ENCODE measurements at regions not wholly inside any gene's neighbourhood (a gene's known extent, or its start where the extent isn't known, plus 50 kb on each side); places are given as distances from the start of the nearest gene placed in this dataset.
A peak's percentile ranks its signal among the peaks of the same experiment; 100 is the strongest.

- DNase-seq: no peak
These were observed 167.8 kb downstream of the DLEU7 start for GRCh38 chr13:50675651-50676050.

- peak in 1 of 51 donors; percentile 2 for DNase-seq
These were observed 166.9 kb downstream of the DLEU7 start for GRCh38 chr13:50676602-50677001.

- DNase-seq: peak in 1 of 51 donors; percentile 42
These were observed 166.2 kb downstream of the DLEU7 start for GRCh38 chr13:50677258-50677657.

DNA sequence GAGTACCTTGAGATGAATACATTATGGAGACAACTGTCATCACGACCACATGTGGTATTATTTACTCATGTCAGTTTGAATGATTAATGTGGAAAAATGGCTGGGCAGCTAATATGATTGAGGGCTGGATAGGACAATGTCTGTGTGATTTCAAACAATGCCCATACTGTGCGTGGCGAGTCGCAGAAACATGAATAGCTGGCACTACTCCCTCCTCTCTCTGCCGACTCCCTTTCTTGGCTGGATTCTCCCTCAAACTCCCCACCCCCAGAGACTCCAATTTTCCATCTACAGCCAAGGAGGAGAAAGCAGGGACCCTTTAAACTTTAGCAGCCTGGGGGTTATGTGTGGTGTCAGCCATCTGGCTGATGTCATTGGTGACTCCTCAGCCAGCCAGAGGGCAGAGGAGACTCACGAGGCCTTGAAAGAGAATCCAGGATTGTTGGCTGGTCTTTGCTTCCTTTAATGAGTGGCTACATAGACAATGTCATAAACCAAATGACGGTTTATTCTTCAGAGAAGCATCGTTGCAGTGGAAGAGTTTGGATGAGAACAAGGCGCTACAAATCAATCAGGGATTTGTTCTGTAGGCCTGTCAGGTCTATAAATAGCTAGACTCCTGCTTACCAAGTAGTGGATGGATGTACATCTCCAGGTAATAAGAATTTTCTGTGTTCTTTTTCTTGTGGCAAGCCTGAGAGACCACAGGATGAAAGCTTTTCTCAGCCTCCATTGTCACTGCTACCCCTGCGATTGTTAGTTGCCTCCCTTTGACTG, 165.6 kb downstream of the DLEU7 start:
- peak in 37 of 51 donors; percentile 10 to 88 (median 44) for DNase-seq

DNA sequence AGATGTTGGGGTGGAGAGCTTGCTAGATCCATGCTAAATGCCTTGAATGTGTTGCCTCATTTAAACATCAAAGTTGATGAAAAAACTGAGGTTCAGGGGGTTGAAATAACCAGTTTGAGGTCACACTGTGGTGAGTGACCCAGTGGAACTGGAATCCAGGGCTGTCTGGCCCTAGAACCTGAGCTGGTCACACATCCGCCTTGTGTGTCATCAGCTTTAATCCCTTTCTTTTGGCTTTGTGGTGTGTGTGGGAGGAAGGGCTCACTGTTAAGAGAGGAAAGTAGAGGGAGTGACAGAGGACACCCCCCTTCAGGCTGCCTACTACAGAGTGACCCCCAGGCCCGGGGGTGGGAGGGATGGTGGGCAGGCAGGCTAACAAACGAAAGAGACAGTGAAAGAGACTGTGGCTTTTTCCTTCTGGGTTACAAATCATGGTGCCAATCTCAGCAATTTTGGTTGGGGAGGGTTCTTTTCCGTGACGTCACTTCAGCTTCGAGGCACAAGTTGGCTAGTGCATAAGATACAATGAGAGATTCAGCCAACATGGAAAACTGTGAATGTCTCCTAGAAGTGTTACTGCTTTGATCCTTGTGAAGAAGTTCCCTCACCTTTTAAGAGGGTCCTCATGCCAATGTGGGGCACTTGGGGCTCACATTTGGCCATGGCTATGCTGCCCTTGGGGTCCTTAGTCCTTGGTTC, 164.9 kb downstream of the DLEU7 start:
- DNase-seq: peak in 2 of 51 donors; percentile 27 to 39

DNA sequence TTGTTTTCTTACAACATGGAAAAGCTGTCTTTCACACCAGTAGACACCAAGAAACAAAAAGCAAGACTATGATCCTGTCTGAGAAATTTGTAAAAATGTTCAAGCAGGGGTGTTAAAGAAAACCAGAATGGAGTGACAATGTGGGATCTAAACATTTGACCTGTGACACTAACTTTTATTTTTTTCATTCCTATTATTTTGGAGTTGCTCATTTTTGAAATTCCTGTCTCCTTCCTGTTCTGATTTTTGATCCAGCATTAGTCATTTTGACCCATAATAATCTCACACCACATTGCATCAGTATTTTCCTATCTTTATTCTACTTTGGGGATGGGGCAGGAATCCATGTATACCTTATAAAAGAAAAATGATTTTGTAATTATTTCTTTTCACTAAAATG, 164.2 kb downstream of the DLEU7 start:
- no peak for DNase-seq

GRCh38 chr13:50682002-50682401, 161.5 kb downstream of the DLEU7 start:
- no peak for DNase-seq

DNA sequence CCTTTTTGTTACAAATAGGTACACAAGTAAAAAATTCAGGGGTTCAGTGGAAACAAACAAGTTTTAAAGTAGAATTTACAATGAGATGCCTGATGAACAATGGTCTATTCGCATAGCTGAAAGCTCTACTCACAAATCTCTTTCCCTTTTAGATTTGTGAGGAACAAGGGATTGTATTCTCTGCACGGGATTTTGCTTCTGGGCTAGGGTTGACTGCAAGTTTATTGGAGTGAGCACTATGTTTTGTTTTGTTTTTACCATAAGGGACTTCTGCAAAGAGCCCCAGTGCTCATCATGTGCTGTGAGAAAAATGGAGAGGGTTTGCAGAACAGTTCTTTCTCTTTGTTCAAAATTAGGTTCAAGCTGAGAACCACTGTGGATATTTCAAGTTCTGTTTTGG, 160.5 kb downstream of the DLEU7 start:
- DNase-seq: peak in 3 of 51 donors; percentile 34 to 49 (median 42)

- DNase-seq: peak in 17 of 51 donors; percentile 6 to 37 (median 20)
These were observed 159.1 kb downstream of the DLEU7 start for GRCh38 chr13:50684366-50684765.

DNA sequence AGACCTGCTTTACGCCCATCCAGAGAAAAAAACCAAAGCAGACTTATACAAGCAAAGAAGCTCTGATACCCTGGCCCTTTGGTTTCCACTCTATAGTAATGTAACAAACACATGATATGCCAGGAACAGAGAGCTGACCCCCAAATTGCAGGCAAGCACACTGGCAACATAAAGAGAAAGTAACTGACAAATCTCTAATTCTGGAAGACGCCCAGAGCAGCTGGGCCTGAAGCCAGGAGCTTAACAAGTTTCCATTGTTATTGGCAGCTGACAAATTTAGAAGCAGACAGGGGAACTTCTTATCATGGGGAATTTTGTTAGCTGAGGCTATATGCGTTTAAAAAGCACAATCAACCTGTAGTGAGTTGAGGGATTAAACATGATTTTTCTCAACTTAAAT, 158.0 kb downstream of the DLEU7 start:
- DNase-seq: peak in 44 of 51 donors; percentile 10 to 88 (median 60)

DNA sequence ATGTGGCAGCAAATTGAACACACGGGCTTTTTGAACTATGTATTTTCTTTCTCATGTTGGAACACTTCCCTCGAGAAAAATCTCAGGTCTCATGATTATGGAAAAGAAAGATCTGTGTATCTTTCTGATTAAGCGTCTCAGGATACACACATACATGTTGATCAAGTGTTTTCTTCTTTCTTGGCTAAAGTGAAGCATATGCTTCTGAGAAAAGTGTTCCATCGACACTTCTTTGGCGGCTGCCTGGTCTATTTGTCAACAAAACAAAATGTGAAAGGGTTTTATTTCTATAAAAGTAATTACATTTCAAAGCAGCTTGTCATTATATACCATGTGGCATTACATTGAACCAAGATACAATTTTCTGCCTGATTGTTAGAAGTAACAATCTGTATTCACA, 157.5 kb downstream of the DLEU7 start:
- DNase-seq: peak in 1 of 51 donors; percentile 48

- no peak for DNase-seq
These were observed 156.9 kb downstream of the DLEU7 start for GRCh38 chr13:50686551-50686950.

DNA sequence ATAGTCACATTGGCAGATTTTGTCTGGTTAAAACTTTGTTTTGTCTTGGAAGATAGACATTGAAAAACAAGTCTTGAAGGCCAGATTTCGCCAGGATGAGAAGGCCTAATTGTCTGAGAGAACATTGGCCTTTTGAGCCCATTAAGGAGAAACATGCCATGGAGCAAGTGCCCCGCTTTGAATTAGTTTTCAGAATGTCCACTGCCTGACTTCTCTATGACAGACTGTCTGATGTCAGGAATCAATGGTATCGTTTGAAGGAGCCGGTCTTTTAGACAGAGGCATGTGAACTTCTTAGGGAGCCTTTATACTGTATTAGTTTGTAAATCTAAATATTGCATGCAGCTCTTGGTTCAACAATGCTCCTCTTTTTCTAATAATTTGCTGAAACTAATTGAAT, 155.9 kb downstream of the DLEU7 start:
- peak in 1 of 51 donors; percentile 3 for DNase-seq

DNA sequence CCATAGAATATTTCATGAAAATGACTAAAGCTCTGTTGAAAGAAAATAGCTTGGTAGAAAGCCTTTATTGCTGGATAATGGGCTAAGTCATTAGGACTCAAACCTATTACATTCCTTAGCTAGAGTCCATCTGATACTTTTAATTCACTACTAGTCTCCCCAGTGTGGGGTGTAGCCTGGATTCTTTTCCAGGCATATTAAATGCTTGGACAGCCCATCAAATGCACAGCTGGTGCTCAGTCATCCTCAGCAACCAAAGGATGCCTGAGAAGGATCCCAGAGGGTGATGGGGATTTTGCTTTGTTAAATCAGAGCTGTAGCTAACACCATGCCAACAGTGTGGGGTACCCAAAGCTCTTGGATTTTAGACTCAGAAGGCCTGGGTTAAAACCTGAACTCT, 153.5 kb downstream of the DLEU7 start:
- DNase-seq: no peak

GRCh38 chr13:50691176-50691680, 152.3 kb downstream of the DLEU7 start:
- no peak for DNase-seq

GRCh38 chr13:50691681-50692263, 151.7 kb downstream of the DLEU7 start:
- no peak for DNase-seq

DNA sequence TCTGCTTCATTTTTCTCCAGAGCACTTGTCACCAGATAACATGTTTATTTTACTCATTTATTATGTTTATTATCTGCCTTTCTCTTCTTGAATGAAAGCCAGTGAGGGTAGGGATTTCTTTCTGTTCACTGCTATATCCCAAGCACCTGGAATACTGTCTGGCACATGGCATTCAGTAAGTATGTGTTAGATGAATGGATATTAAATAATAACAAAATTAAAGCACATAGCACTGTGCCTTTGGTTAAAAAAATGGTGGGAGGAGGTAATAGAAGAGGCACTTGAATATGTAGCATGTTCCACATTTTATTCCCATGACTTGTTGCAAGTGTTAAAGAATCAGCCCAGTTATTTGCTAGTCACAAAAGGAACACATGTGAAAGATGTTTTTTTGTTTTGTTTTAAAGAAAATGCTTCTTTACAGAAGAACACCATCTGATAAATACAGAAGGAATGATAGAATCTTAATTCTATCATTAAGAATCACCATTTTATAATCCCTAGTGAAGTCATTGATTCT, 151.0 kb downstream of the DLEU7 start:
- no peak for DNase-seq

GRCh38 chr13:50693727-50694126, 149.8 kb downstream of the DLEU7 start:
- peak in 1 of 51 donors; percentile 14 for DNase-seq

DNA sequence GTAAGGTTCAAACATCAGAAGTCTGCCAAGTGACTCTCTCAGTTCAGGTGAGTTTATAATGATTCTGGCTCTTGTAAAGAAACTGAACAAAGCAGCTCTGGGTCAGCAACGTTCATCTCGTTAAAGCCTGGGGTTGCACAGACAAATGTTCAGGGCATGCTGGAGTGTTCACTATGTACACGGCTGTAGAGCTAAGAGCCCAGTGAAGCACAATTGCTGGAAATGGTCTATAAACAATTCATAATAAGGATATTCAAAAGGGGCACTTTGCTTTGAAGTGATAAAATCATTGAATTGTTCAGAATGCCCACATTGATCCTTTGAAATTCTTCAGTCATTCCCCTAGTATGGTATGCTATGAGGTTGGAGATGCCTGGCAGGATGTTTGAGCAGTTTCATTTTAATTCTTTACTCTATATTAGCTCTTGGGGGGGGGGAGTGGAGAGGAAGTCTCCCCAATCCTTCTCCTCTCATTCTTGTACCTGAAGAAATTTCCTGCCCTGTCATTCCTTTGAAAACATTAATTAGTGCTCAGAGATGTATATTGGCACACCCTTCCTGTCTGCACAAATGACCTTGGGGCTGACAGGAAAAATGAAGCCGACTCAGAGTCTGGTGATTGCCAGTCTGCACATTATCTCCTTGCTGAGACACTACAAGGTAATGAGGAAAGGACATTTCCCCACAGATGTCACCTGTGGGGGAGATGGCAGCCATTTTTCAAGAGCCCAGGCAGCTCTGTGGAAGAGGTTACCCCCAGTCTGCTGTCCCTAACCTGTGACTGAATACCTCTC, 145.5 kb downstream of the DLEU7 start:
- no peak for DNase-seq

DNA sequence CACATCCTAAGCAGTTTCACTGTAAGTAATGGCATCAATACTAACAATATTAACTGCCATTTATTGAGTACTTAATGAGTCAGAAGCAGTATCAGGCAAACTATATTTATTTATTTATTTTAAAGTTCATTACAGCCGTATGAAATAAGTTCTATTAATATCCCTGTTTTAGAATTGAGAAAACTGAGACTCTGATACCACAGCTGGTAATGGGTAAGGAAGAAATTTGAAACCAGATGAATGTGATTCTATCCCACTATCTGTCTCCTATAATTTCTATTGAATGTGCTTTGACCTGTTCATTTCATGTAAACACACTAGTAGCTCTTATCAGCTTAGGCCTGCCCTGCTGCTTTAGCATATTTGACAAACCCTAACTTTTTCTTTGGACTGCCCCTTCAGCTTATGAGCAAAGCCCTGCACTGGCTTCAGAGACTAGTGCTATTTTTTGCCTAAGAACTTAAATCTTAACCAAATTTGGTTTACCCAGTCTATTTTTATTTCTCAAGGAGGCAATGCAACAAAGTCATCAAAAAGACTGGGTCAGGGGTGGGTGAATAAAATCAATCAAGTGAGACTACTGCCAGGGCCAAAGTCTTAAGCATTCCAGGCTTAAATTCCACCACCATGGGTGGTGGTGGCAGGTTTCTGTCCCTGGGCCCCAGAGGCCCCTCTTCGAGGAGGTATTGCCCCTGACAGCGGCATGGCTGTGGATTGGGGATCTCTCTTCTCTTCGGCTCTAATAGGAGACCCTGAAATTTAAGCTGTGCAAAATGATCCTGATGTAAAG, 143.4 kb downstream of the DLEU7 start:
- no peak for DNase-seq
